ENCODE measurements at regions not wholly inside any gene's neighbourhood (a gene's known extent, or its start where the extent isn't known, plus 50 kb on each side); places are given as distances from the start of the nearest gene placed in this dataset.

GRCh38 chr11:42824067-42824466, 487.7 kb upstream of the API5 start:
- Histone ChIP-seq H3K27me3 (replicated peaks; ENCODE audit: insufficient read depth, low read length) (no peaks in the 10 kb centered on the region), H3K4me3 (ENCODE audit: low read length) (no peak overlapping the region), H3K4me2 (ENCODE audit: low read depth, low read length) (no peak overlapping the region), H3K79me2 (ENCODE audit: low read length) (no peaks in the 10 kb centered on the region), H3K9ac (ENCODE audit: low read length) (no peak overlapping the region), H3K27ac (ENCODE audit: low read length) (no peak overlapping the region), H3F3A (ENCODE audit: insufficient read depth, low read length) (no peaks in the 10 kb centered on the region), H3K9me3 (replicated peaks; ENCODE audit: insufficient read depth, low read length) (no peaks in the 10 kb centered on the region), H3K4me1 (ENCODE audit: low read length) (no peaks in the 10 kb centered on the region), H4K20me1 (ENCODE audit: insufficient read depth, low read length) (no peaks in the 10 kb centered on the region), H2AFZ (ENCODE audit: low read length) (no peak overlapping the region), H3K36me3 (replicated peaks; ENCODE audit: insufficient read depth, low read length) (no peaks in the 10 kb centered on the region), H3K9me2 (replicated peaks; ENCODE audit: insufficient read depth, low read length) (no peaks in the 10 kb centered on the region)
- no peak for DNase-seq
- TF ChIP-seq EZH2 (optimal IDR thresholded peaks at IDR 0.05; ENCODE audit: low read depth, low read length), result no peak
- TF ChIP-seq EZH2phosphoT487 (IDR thresholded peaks at IDR 0.05; ENCODE audit: low read length), result no peak
- no peak for TF ChIP-seq CTCF (IDR thresholded peaks at IDR 0.05; ENCODE audit: low read length)

GRCh38 chr11:42825598-42825997, 486.2 kb upstream of the API5 start:
- Histone ChIP-seq H3K79me2 (ENCODE audit: low read length) (no peaks in the 10 kb centered on the region), H2AFZ (ENCODE audit: low read length) (no peak overlapping the region), H3K9me3 (replicated peaks; ENCODE audit: insufficient read depth, low read length) (no peaks in the 10 kb centered on the region), H3K9ac (ENCODE audit: low read length) (no peak overlapping the region), H3K4me2 (ENCODE audit: low read depth, low read length) (no peak overlapping the region), H3K4me1 (ENCODE audit: low read length) (no peaks in the 10 kb centered on the region), H3K36me3 (replicated peaks; ENCODE audit: insufficient read depth, low read length) (no peaks in the 10 kb centered on the region), H4K20me1 (ENCODE audit: insufficient read depth, low read length) (no peaks in the 10 kb centered on the region), H3K9me2 (replicated peaks; ENCODE audit: insufficient read depth, low read length) (no peaks in the 10 kb centered on the region), H3K4me3 (ENCODE audit: low read length) (no peak overlapping the region), H3K27ac (ENCODE audit: low read length) (no peak overlapping the region), H3F3A (ENCODE audit: insufficient read depth, low read length) (no peaks in the 10 kb centered on the region), H3K27me3 (replicated peaks; ENCODE audit: insufficient read depth, low read length) (no peaks in the 10 kb centered on the region)
- no peak for DNase-seq
- no peak for TF ChIP-seq EZH2phosphoT487 (IDR thresholded peaks at IDR 0.05; ENCODE audit: low read length)
- TF ChIP-seq CTCF (IDR thresholded peaks at IDR 0.05; ENCODE audit: low read length), result no peak
- TF ChIP-seq EZH2 (optimal IDR thresholded peaks at IDR 0.05; ENCODE audit: low read depth, low read length), result no peak

GRCh38 chr11:42827845-42828244, 484.0 kb upstream of the API5 start:
- H3K9me3 ChIP-seq (replicated peaks; ENCODE audit: insufficient read depth, low read length), result no peaks in the 10 kb centered on the region

More at GRCh38 chr11:42827845-42828244, 484.0 kb upstream of the API5 start:
- Histone ChIP-seq H3K4me1 (ENCODE audit: low read length) (no peaks in the 10 kb centered on the region), H3K27me3 (replicated peaks; ENCODE audit: insufficient read depth, low read length) (no peaks in the 10 kb centered on the region), H3K4me3 (ENCODE audit: low read length) (no peak overlapping the region), H3K27ac (ENCODE audit: low read length) (no peak overlapping the region), H3K9me2 (replicated peaks; ENCODE audit: insufficient read depth, low read length) (no peaks in the 10 kb centered on the region), H3K36me3 (replicated peaks; ENCODE audit: insufficient read depth, low read length) (no peaks in the 10 kb centered on the region), H3K4me2 (ENCODE audit: low read depth, low read length) (no peak overlapping the region), H4K20me1 (ENCODE audit: insufficient read depth, low read length) (no peaks in the 10 kb centered on the region), H2AFZ (ENCODE audit: low read length) (no peak overlapping the region), H3F3A (ENCODE audit: insufficient read depth, low read length) (no peaks in the 10 kb centered on the region), H3K79me2 (ENCODE audit: low read length) (no peaks in the 10 kb centered on the region), H3K9ac (ENCODE audit: low read length) (no peak overlapping the region)
- TF ChIP-seq EZH2phosphoT487 (IDR thresholded peaks at IDR 0.05; ENCODE audit: low read length) (no peak), EZH2 (optimal IDR thresholded peaks at IDR 0.05; ENCODE audit: low read depth, low read length) (no peak), CTCF (IDR thresholded peaks at IDR 0.05; ENCODE audit: low read length) (no peak)
- no peak for DNase-seq

All from MM.1S (cell line).